Osteoblast (primary cell): ENCODE measurements at regions not wholly inside any gene's neighbourhood (a gene's known extent, or its start where the extent isn't known, plus 50 kb on each side); places are given as distances from the start of the nearest gene placed in this dataset.

Experiments
- DNase-seq: peaks from one replicate; pipeline ENCODE4 v3.0.0; 2011; ENCODE audit warnings: low spot score, mixed read lengths; ENCODE audit not compliant: insufficient read length; ENCODE audit errors: missing footprints
- H2AFZ ChIP-seq: 2 replicates; pipeline ENCODE4 v1.6.0; 2011; ENCODE audit warnings: mild to moderate bottlenecking, low read length
- H3K27ac ChIP-seq: 2 replicates; pipeline ENCODE4 v1.5.1; 2011; ENCODE audit warnings: mild to moderate bottlenecking, low read depth, low read length, moderate library complexity
- H3K27me3 ChIP-seq: 2 replicates; pipeline ENCODE4 v1.6.0; 2012; ENCODE audit warnings: mild to moderate bottlenecking, control low read depth, inconsistent platforms, low read length, moderate library complexity; ENCODE audit not compliant: insufficient read depth
- H3K36me3 ChIP-seq: 2 replicates; pipeline ENCODE4 v1.5.1; 2011; ENCODE audit warnings: mild to moderate bottlenecking, low read length, control low read depth, moderate library complexity; ENCODE audit not compliant: insufficient read depth
- H3K4me1 ChIP-seq: 2 replicates; pipeline ENCODE4 v1.5.1; 2011; ENCODE audit warnings: mild to moderate bottlenecking, low read length, control low read depth, moderate library complexity; ENCODE audit not compliant: insufficient read depth
- H3K4me2 ChIP-seq: 2 replicates; pipeline ENCODE4 v1.6.0; 2011; ENCODE audit warnings: mild to moderate bottlenecking, low read length; ENCODE audit not compliant: insufficient read depth
- H3K4me3 ChIP-seq: fragments of 200-600 bp; sonication (generic); 3 replicates; pipeline ENCODE4 v1.5.1; 2012; ENCODE audit warnings: mild to moderate bottlenecking, low read length, inconsistent platforms; ENCODE audit not compliant: insufficient read depth
- H3K79me2 ChIP-seq: 2 replicates; pipeline ENCODE4 v1.6.0; 2012; ENCODE audit warnings: mild to moderate bottlenecking, low read length, control low read depth, inconsistent platforms; ENCODE audit not compliant: insufficient read depth
- H3K9me3 ChIP-seq: 2 replicates; pipeline ENCODE4 v1.5.1; 2011; ENCODE audit warnings: low read depth, low read length, control low read depth
- H4K20me1 ChIP-seq: 2 replicates; pipeline ENCODE4 v1.6.0; 2012; ENCODE audit warnings: mild to moderate bottlenecking, low read length, control low read depth; ENCODE audit not compliant: insufficient read depth
- CTCF ChIP-seq: IDR thresholded peaks from 2 replicates; pipeline ENCODE4 v1.5.1; 2011; ENCODE audit warnings: mild to moderate bottlenecking, low read depth, low read length, moderate library complexity; ENCODE audit errors: extremely low read depth

DNA sequence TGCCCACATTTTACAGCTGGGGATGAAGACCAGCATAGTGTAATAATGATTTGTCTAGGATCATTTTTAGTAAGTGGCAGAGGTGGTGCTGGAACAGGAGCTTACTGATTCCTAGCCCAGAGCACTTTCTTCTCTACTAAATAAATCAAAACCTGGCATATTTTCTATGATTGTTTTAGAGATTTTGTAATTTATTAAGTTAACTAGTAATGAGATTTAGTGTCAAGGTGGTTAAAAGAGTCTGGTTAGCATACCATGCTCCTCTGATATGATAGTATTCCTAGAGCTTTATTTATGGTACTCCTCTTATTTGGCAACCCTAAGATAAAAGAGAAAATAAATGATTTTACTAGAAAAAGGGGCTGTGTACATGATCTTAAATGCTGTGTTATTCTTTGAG, 604.0 kb downstream of the ISL1 start:
- no peaks in the 10 kb centered on the region for H3K4me1 ChIP-seq
- H3K36me3 ChIP-seq: no peaks in the 10 kb centered on the region
- no peaks in the 10 kb centered on the region for H3K27me3 ChIP-seq
- no peaks in the 10 kb centered on the region for H3K9me3 ChIP-seq
- no peaks in the 10 kb centered on the region for H4K20me1 ChIP-seq
- DNase-seq: no peak
- H3K79me2 ChIP-seq: no peaks in the 10 kb centered on the region
- no peak overlapping the region for H3K4me3 ChIP-seq
- H2AFZ ChIP-seq: no peak overlapping the region
- no peak overlapping the region for H3K4me2 ChIP-seq
- TF ChIP-seq CTCF: no peak
- H3K27ac ChIP-seq: no peak overlapping the region

DNA sequence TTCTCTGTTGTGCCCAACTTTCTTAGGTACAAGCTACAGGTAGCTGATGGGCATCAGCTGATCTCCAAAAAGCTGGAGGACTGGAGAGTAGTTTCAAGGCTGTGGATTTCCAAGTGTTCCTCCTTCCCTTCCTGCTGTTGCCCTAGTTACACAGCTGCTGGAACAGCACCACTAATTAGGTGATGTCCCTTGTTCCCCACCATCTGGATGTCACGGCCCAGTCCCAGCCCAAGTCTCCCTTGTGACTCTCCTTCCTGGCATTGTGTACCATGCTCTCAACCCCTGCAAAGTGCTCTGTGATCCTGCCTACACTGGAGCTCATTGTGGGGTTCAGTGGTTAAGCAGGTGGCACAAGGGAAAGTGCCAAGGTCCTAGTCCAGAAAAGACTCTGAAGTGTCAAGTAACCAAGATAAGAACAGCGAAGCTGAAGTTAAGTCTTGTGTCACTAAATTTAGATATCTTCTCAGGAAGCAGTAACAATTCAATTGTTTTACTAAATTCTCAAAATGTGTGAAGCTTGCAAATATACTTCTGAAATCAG, 604.5 kb downstream of the ISL1 start:
- Histone ChIP-seq H3K79me2 (no peaks in the 10 kb centered on the region), H4K20me1 (no peaks in the 10 kb centered on the region), H3K4me3 (no peak overlapping the region), H3K27me3 (no peaks in the 10 kb centered on the region), H3K9me3 (no peaks in the 10 kb centered on the region), H3K27ac (no peak overlapping the region), H2AFZ (no peak overlapping the region), H3K4me1 (no peaks in the 10 kb centered on the region), H3K36me3 (no peaks in the 10 kb centered on the region), H3K4me2 (no peak overlapping the region)
- no peak for TF ChIP-seq CTCF
- DNase-seq: no peak

GRCh38 chr5:51988634-51989033, 605.4 kb downstream of the ISL1 start:
- Histone ChIP-seq H4K20me1 (no peaks in the 10 kb centered on the region), H3K4me1 (no peaks in the 10 kb centered on the region), H3K4me3 (no peak overlapping the region), H3K27ac (no peak overlapping the region), H3K36me3 (no peaks in the 10 kb centered on the region), H3K9me3 (no peaks in the 10 kb centered on the region), H3K4me2 (no peak overlapping the region), H2AFZ (no peak overlapping the region), H3K79me2 (no peaks in the 10 kb centered on the region), H3K27me3 (no peaks in the 10 kb centered on the region)
- no peak for DNase-seq
- TF ChIP-seq CTCF: no peak

GRCh38 chr5:51990241-51990640, 607.0 kb downstream of the ISL1 start:
- no peaks in the 10 kb centered on the region for H3K36me3 ChIP-seq
- TF ChIP-seq CTCF: no peak
- no peak overlapping the region for H3K27ac ChIP-seq
- H3K79me2 ChIP-seq: no peaks in the 10 kb centered on the region
- no peak overlapping the region for H3K4me2 ChIP-seq
- H4K20me1 ChIP-seq: no peaks in the 10 kb centered on the region
- H3K9me3 ChIP-seq: no peaks in the 10 kb centered on the region
- no peak overlapping the region for H3K4me3 ChIP-seq
- no peak for DNase-seq
- H3K4me1 ChIP-seq: no peaks in the 10 kb centered on the region
- H3K27me3 ChIP-seq: no peaks in the 10 kb centered on the region
- H2AFZ ChIP-seq: no peak overlapping the region
